ENCODE measurements at regions not wholly inside any gene's neighbourhood (a gene's known extent, or its start where the extent isn't known, plus 50 kb on each side); places are given as distances from the start of the nearest gene placed in this dataset.
"Not testable (repeated sequence)": the region's sequence is repeated elsewhere in the genome, so short reads cannot be mapped to it uniquely, and the experiment has no call there.

DNA sequence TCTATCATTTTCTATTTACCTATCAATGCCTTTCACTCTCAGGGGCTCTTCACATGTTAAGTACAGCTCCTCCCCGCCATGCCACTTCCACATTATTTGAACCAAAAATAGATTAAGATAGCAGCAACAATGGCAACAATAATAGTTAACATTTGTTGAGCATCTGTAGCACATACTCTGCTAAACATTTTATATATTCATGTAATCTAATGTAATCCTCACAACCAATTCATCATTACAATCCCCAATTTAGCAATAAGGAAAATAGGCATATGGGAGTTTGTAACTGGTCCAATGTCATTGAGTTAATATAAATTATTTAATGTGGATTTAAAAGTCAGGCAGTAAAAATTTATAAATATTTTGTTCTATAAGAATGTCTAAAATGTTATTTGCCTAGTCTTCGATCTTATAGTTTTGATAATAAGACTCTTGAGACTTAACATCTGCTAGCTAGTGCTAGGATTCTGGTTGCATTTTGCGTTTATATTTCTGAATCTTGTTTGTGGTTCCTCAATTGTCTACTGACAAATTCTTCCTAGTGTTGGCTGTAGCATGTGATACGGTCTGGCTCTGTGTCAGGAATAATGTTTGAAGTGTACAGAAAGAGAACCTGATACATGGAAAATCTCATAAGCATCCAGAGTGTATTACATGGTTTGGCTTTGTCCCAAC, 621.5 kb upstream of the LUZP2 start:
- Histone ChIP-seq H3K27me3 (ENCODE audit: control insufficient read depth, insufficient read depth, low read length) (no peaks in the 10 kb centered on the region), H3K4me2 (ENCODE audit: extremely low read depth, insufficient read depth, low read length) (no peak overlapping the region), H2AFZ (ENCODE audit: low read length) (no peak overlapping the region), H3K4me3 (replicated peaks in 1 of 4; ENCODE audit: control extremely low read depth in 1 of 4, insufficient read depth in 1 of 4, low read depth in 3 of 4, low read length in 4 of 4) (no peak overlapping the region), H4K20me1 (ENCODE audit: control insufficient read depth, extremely low read depth, insufficient read depth, low read length) (no peaks in the 10 kb centered on the region), H3K27ac (ENCODE audit: insufficient read depth, low read length) (no peak overlapping the region), H3K9ac (ENCODE audit: insufficient read depth, low read length) (no peak overlapping the region), H3K79me2 (ENCODE audit: control insufficient read depth, insufficient read depth, low read length) (no peaks in the 10 kb centered on the region), H3K4me1 (ENCODE audit: control insufficient read depth, extremely low read depth, insufficient read depth, low read length) (no peaks in the 10 kb centered on the region), H3K36me3 (ENCODE audit: control insufficient read depth, insufficient read depth, low read length) (no peaks in the 10 kb centered on the region), H3K9me3 (ENCODE audit: control insufficient read depth, insufficient read depth, low read depth, low read length) (no peaks in the 10 kb centered on the region)
- TF ChIP-seq EZH2 (IDR thresholded peaks at IDR 0.05; ENCODE audit: low read length, missing control alignments), result no peak
- TF ChIP-seq, protein P1, sequence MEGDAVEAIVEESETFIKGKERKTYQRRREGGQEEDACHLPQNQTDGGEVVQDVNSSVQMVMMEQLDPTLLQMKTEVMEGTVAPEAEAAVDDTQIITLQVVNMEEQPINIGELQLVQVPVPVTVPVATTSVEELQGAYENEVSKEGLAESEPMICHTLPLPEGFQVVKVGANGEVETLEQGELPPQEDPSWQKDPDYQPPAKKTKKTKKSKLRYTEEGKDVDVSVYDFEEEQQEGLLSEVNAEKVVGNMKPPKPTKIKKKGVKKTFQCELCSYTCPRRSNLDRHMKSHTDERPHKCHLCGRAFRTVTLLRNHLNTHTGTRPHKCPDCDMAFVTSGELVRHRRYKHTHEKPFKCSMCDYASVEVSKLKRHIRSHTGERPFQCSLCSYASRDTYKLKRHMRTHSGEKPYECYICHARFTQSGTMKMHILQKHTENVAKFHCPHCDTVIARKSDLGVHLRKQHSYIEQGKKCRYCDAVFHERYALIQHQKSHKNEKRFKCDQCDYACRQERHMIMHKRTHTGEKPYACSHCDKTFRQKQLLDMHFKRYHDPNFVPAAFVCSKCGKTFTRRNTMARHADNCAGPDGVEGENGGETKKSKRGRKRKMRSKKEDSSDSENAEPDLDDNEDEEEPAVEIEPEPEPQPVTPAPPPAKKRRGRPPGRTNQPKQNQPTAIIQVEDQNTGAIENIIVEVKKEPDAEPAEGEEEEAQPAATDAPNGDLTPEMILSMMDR (conservative IDR thresholded peaks at IDR 0.05 in 1 of 2, IDR thresholded peaks at IDR 0.05 in 1 of 2; ENCODE audit: low read depth in 1 of 2, low read length in 2 of 2), result no peak
- DNase-seq (ENCODE audit: low read depth in 2 of 2), result peak in 1 of 2 donors; percentile 76

DNA sequence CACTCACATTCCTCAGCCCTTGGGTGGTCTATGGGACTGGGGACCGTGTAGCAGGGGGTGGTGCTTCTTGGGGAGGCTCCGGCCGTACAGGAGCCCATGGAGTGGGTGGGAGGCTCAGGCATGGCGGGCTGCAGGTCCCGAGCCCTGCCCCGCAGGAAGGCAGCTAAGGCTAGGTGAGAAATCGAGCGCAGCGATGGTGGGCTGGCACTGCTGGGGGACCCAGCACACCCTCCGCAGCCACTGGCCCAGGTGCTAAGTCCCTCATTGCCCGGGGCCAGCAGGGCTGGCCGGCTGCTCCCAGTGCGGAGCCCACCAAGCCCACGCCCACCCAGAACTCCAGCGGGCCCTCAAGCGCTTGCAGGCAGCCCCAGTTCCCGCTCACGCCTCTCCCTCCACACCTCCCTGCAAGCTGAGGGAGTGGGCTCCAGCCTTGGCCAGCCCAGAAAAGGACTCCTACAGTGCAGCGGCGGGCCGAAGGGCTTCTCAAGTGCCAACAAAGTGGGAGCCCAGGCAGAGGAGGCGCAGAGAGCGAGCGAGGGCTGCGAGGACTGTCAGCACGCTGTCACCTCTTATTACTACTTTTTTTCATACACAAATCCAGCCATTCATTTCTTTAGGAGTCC, 613.3 kb upstream of the LUZP2 start:
- H3K9me3 ChIP-seq (ENCODE audit: control insufficient read depth, insufficient read depth, low read depth, low read length); H3K9ac ChIP-seq (ENCODE audit: insufficient read depth, low read length); H3K4me2 ChIP-seq (ENCODE audit: extremely low read depth, insufficient read depth, low read length); H3K4me1 ChIP-seq (ENCODE audit: control insufficient read depth, extremely low read depth, insufficient read depth, low read length); H4K20me1 ChIP-seq (ENCODE audit: control insufficient read depth, extremely low read depth, insufficient read depth, low read length); H3K36me3 ChIP-seq (ENCODE audit: control insufficient read depth, insufficient read depth, low read length); H3K4me3 ChIP-seq (replicated peaks in 1 of 4; ENCODE audit: control extremely low read depth in 1 of 4, insufficient read depth in 1 of 4, low read depth in 3 of 4, low read length in 4 of 4); H3K79me2 ChIP-seq (ENCODE audit: control insufficient read depth, insufficient read depth, low read length); H2AFZ ChIP-seq (ENCODE audit: low read length); H3K27me3 ChIP-seq (ENCODE audit: control insufficient read depth, insufficient read depth, low read length); H3K27ac ChIP-seq (ENCODE audit: insufficient read depth, low read length); DNase-seq (ENCODE audit: low read depth in 2 of 2): not testable (repeated sequence)

DNA sequence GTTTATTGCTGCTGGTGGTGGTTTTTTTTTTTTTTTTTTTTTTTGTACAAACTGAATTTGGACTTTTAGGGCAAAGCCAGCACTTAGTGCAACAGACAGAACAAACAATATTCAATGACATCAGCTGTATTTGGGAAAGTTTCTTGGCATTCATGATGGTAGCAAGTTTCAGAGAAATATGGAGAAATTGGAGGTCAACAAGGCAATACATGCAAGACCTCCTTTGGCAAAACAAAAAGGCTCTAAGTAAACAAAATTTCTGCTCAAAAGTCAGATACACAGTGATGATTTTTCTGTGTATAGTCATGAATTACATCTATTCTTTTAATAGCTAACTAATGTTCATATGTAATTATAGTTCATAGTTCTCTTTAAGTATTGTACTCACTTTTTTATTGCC, 612.5 kb upstream of the LUZP2 start:
- Histone ChIP-seq H3K9ac (ENCODE audit: insufficient read depth, low read length) (no peak overlapping the region), H3K4me1 (ENCODE audit: control insufficient read depth, extremely low read depth, insufficient read depth, low read length) (no peaks in the 10 kb centered on the region), H3K4me2 (ENCODE audit: extremely low read depth, insufficient read depth, low read length) (no peak overlapping the region), H3K27ac (ENCODE audit: insufficient read depth, low read length) (no peak overlapping the region), H3K36me3 (ENCODE audit: control insufficient read depth, insufficient read depth, low read length) (no peaks in the 10 kb centered on the region), H3K79me2 (ENCODE audit: control insufficient read depth, insufficient read depth, low read length) (no peaks in the 10 kb centered on the region), H3K9me3 (ENCODE audit: control insufficient read depth, insufficient read depth, low read depth, low read length) (no peaks in the 10 kb centered on the region), H3K27me3 (ENCODE audit: control insufficient read depth, insufficient read depth, low read length) (no peaks in the 10 kb centered on the region), H3K4me3 (replicated peaks in 1 of 4; ENCODE audit: control extremely low read depth in 1 of 4, insufficient read depth in 1 of 4, low read depth in 3 of 4, low read length in 4 of 4) (no peak overlapping the region), H2AFZ (ENCODE audit: low read length) (no peak overlapping the region), H4K20me1 (ENCODE audit: control insufficient read depth, extremely low read depth, insufficient read depth, low read length) (no peaks in the 10 kb centered on the region)
- DNase-seq (ENCODE audit: low read depth in 2 of 2), result peak in 1 of 2 donors; percentile 42
- TF ChIP-seq EZH2 (IDR thresholded peaks at IDR 0.05; ENCODE audit: low read length, missing control alignments), result no peak
- TF ChIP-seq, protein P1 (conservative IDR thresholded peaks at IDR 0.05 in 1 of 2, IDR thresholded peaks at IDR 0.05 in 1 of 2; ENCODE audit: low read depth in 1 of 2, low read length in 2 of 2), result no peak
